CD4-positive, alpha-beta memory T cell (primary cell): ENCODE measurements at regions not wholly inside any gene's neighbourhood (a gene's known extent, or its start where the extent isn't known, plus 50 kb on each side); places are given as distances from the start of the nearest gene placed in this dataset.

Experiments used
- CTCF ChIA-PET: fragments of 350-600 bp; sonication (Branson Sonifier 250); formaldehyde crosslinking; loops from one replicate; lab custom pipeline; 2021; ENCODE audit warnings: inconsistent platforms; ENCODE audit not compliant: partially characterized antibody; lab: Charles Lee
- POLR2A ChIA-PET: fragments of 350-600 bp; sonication (Branson Sonifier 250); formaldehyde crosslinking; loops from one replicate; lab custom pipeline; 2021; ENCODE audit not compliant: partially characterized antibody; lab: Charles Lee
- DNase-seq, 5 donors: peaks; one replicate each; pipeline versions ENCODE4 v3.0.0 to v3.0.0-alpha.2; 2020 to 2022; ENCODE audit warnings: mixed read lengths in 1 of 5
- H3K27ac ChIP-seq: one replicate; pipeline ENCODE4 v1.7.0; 2013; ENCODE audit warnings: low read depth, low read length
- H3K27me3 ChIP-seq: 2 replicates; pipeline ENCODE4 v1.7.0; 2013; ENCODE audit warnings: mild to moderate bottlenecking, low read length, moderate library complexity; ENCODE audit not compliant: insufficient read depth
- H3K36me3 ChIP-seq: 2 replicates; pipeline ENCODE4 v1.7.0; 2013; ENCODE audit warnings: mild to moderate bottlenecking, low read length, moderate library complexity; ENCODE audit not compliant: insufficient read depth
- H3K4me1 ChIP-seq: 2 replicates; pipeline ENCODE4 v1.7.0; 2013; ENCODE audit warnings: mild to moderate bottlenecking, low read length, moderate library complexity; ENCODE audit not compliant: insufficient read depth
- H3K4me3 ChIP-seq, 2 donors: one replicate each; pipeline ENCODE4 v1.7.0; 2013; ENCODE audit warnings: low read length in 2 of 2, mild to moderate bottlenecking in 1 of 2
- H3K9me3 ChIP-seq, 2 donors: one replicate each; pipeline ENCODE4 v1.7.0; 2013; ENCODE audit warnings: low read length in 2 of 2, control low read depth in 1 of 2; ENCODE audit not compliant: control insufficient read depth in 1 of 2
- H3K27ac Mint-ChIP-seq, 7 donors: one replicate each; pipeline ENCODE4 v1.8.0; 2020 to 2021; ENCODE audit warnings: mixed read lengths in 7 of 7, mild to moderate bottlenecking in 6 of 7, inconsistent platforms in 3 of 7, moderate library complexity in 3 of 7
- H3K27me3 Mint-ChIP-seq, 2 donors: one replicate each; pipeline ENCODE4 v1.8.0; 2020 to 2021; ENCODE audit warnings: mixed read lengths in 2 of 2
- H3K36me3 Mint-ChIP-seq, 2 donors: one replicate each; pipeline ENCODE4 v1.8.0; 2020 to 2021; ENCODE audit warnings: mixed read lengths in 2 of 2, inconsistent platforms in 1 of 2, mild to moderate bottlenecking in 1 of 2
- H3K4me1 Mint-ChIP-seq, 4 donors: one replicate each; pipeline ENCODE4 v1.8.0; 2020 to 2021; ENCODE audit warnings: mixed read lengths in 4 of 4, mild to moderate bottlenecking in 1 of 4
- H3K4me3 Mint-ChIP-seq, 8 donors: one replicate each; pipeline ENCODE4 v1.8.0; 2020 to 2021; ENCODE audit warnings: mixed read lengths in 8 of 8, mild to moderate bottlenecking in 7 of 8, moderate library complexity in 6 of 8, inconsistent platforms in 3 of 8
- H3K9me3 Mint-ChIP-seq, 8 donors: one replicate each; pipeline ENCODE4 v1.8.0; 2020 to 2021; ENCODE audit warnings: mixed read lengths in 8 of 8, mild to moderate bottlenecking in 5 of 8, inconsistent platforms in 3 of 8, moderate library complexity in 1 of 8
- intact Hi-C: fragments of 100-400 bp; cut with micrococcal nuclease; formaldehyde crosslinking; loops from one replicate; pipeline ENCODE4 v1.15.1; 2023

DNA sequence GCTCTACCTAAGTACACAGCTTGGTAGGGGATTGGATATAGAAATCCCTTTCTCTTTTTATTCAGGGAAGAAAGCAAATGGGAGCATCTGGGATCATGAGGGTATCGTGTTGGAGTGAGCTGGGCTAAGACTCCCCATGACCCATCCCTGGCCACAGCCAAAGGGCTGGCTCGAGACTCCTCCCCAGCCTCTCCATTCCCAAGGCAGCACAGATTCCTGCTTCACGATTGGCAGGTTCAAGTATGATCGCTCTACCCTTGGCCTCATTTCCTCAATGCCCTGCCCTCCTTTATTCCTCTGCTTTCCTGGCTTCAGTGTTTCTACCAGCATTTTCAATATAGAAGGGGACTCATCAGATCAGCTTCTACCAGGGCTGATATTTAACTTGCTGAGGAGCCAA is 89.7 kb downstream of the ATP1A1 start:
- Histone ChIP-seq H3K27ac (no peak overlapping the region), H3K9me3 (no peaks in the 10 kb centered on the region), H3K4me3 (no peak overlapping the region), H3K36me3 (no peaks in the 10 kb centered on the region), H3K4me1 (no peaks in the 10 kb centered on the region), H3K27me3 (no peaks in the 10 kb centered on the region)
- intact Hi-C loops = no loop called here
- no peak overlapping the region for H3K4me3 Mint-ChIP-seq
- H3K4me1 Mint-ChIP-seq = no peaks in the 10 kb centered on the region
- peaks cover 0 to 3% (median 0%) of the 10 kb centered on the region in 8 donors for H3K9me3 Mint-ChIP-seq
- peaks cover 0 to 10% of the 10 kb centered on the region in 2 donors for H3K36me3 Mint-ChIP-seq
- POLR2A ChIA-PET = no interaction called here
- DNase-seq = no peak
- H3K27ac Mint-ChIP-seq = no peak overlapping the region
- H3K27me3 Mint-ChIP-seq = peaks cover 0 to 4% of the 10 kb centered on the region in 2 donors
- CTCF ChIA-PET = no interaction called here

DNA sequence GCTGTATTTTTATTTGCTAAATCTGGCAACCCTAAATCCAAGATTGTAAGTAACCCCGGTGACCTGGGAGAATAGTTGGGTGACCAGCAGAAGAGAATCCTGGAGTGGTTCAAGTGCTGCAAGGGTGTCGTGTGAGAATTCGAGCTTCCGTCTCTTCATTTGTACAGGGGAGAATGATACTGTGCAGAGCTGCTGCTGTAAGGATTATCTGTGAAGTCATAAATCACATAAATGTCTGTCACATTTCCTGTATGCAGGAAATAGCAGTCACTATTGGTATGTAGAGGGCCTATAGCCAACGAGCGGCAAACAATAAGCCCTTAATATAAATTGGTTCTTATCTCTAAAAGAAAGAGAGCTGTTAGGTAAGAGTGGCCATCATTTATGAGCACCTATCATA is 90.7 kb downstream of the ATP1A1 start:
- H3K4me1 ChIP-seq = no peaks in the 10 kb centered on the region
- peaks cover 0 to 4% of the 10 kb centered on the region in 2 donors for H3K27me3 Mint-ChIP-seq
- no peak for DNase-seq
- no peak overlapping the region for H3K4me3 ChIP-seq
- no peak overlapping the region for H3K27ac ChIP-seq
- no peaks in the 10 kb centered on the region for H3K4me1 Mint-ChIP-seq
- no peaks in the 10 kb centered on the region for H3K9me3 ChIP-seq
- CTCF ChIA-PET = interaction anchor here (1.4 to 1.6 kb wide), 2 partner anchors 22 to 314 kb away, joined by 3 to 7 read pairs; no protein-coding TSS in a partner anchor
- intact Hi-C loops = no loop called here
- no peaks in the 10 kb centered on the region for H3K27me3 ChIP-seq
- H3K27ac Mint-ChIP-seq = no peak overlapping the region
- POLR2A ChIA-PET = no interaction called here
- peaks cover 0 to 3% (median 0%) of the 10 kb centered on the region in 8 donors for H3K9me3 Mint-ChIP-seq
- no peak overlapping the region for H3K4me3 Mint-ChIP-seq
- peaks cover 0 to 10% of the 10 kb centered on the region in 2 donors for H3K36me3 Mint-ChIP-seq
- no peaks in the 10 kb centered on the region for H3K36me3 ChIP-seq
